PFSK-1 (cell line): ENCODE measurements at regions not wholly inside any gene's neighbourhood (a gene's known extent, or its start where the extent isn't known, plus 50 kb on each side); places are given as distances from the start of the nearest gene placed in this dataset.

Source experiments
- POLR2AphosphoS5 ChIP-seq: IDR thresholded peaks from 2 replicates; pipeline ENCODE4 v1.6.1; 2012; ENCODE audit warnings: low read depth, mild to moderate bottlenecking, control low read depth, low read length, moderate library complexity
- REST ChIP-seq, 2 experiments: IDR thresholded peaks; 2 replicates each; pipeline versions ENCODE4 v1.6.1 to v1.8.0; 2011 to 2012; ENCODE audit warnings: low read depth in 2 of 2, low read length in 2 of 2, control low read depth in 1 of 2, inconsistent platforms in 1 of 2, mild to moderate bottlenecking in 1 of 2, moderate library complexity in 1 of 2; ENCODE audit not compliant: insufficient read depth in 1 of 2
- TAF1 ChIP-seq: IDR thresholded peaks from 2 replicates; pipeline ENCODE4 v1.6.1; 2012; ENCODE audit warnings: low read length, control low read depth, borderline replicate concordance; ENCODE audit not compliant: insufficient read depth

- TF ChIP-seq POLR2AphosphoS5 (no peak), REST (IDR thresholded peaks at IDR 0.05; ENCODE audit: insufficient read depth in 1 of 2, low read depth in 2 of 2, low read length in 2 of 2) (no peak), TAF1 (no peak)
Observed at GRCh38 chr10:104520653-104521052, 120.4 kb upstream of the SORCS3 start.
